Skeletal muscle satellite cell (primary cell): ENCODE measurements at regions not wholly inside any gene's neighbourhood (a gene's known extent, or its start where the extent isn't known, plus 50 kb on each side); places are given as distances from the start of the nearest gene placed in this dataset.
A peak's percentile ranks its signal among the peaks of the same experiment; 100 is the strongest.

Source experiments
- H3K27me3 ChIP-seq: 2 replicates; pipeline ENCODE4 v1.7.0; 2013; ENCODE audit warnings: low read length; ENCODE audit not compliant: control insufficient read depth, insufficient read depth
- H3K36me3 ChIP-seq: 2 replicates; pipeline ENCODE4 v1.7.0; 2013; ENCODE audit warnings: mild to moderate bottlenecking, control low read depth, low read length; ENCODE audit not compliant: insufficient read depth
- H3K4me1 ChIP-seq: 2 replicates; pipeline ENCODE4 v1.7.0; 2013; ENCODE audit warnings: low read length; ENCODE audit not compliant: control insufficient read depth, insufficient read depth
- H3K4me2 ChIP-seq: 2 replicates; pipeline ENCODE4 v1.7.0; 2013; ENCODE audit warnings: mild to moderate bottlenecking, low read length
- H3K4me3 ChIP-seq: 2 replicates; pipeline ENCODE4 v1.7.0; 2013; ENCODE audit warnings: low read length
- H3K9ac ChIP-seq: 2 replicates; pipeline ENCODE4 v1.7.0; 2013; ENCODE audit warnings: mild to moderate bottlenecking, low read depth, low read length, moderate library complexity
- H3K9me3 ChIP-seq: replicated peaks from 2 replicates; pipeline ENCODE4 v1.7.0; 2013; ENCODE audit warnings: mild to moderate bottlenecking, control low read depth, low read length

DNA sequence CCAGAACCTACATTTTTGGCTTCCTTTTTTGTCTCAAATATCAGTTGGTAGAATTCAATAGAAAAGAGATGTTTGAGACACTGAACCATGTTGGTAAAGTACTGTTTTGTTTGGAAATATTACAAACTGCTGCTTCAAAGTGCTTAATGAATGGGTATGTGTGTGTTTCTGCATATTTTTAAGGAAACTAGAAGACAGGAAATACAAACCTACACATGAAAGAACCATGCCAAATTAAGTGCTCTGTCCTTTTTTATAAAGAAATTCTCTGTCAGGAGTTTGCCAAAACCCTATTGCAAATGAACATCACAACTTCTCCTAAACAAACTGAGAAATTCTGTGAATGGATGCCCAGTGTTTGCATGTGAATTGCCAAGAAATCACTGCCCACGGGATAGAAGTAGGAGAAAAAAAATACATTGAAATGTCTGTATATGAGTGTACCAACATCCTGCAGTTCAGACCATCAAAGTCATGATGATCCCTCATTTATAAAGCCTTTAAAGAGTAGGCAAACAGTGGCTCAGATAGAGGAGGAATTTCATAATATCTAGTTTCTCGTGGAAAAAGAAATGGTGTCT lies 69.6 kb upstream of the RND3 start:
- no peaks in the 10 kb centered on the region for H3K36me3 ChIP-seq
- no peak overlapping the region for H3K4me3 ChIP-seq
- no peak overlapping the region for H3K9ac ChIP-seq
- peaks cover 11% of the 10 kb centered on the region for H3K4me1 ChIP-seq
- no peaks in the 10 kb centered on the region for H3K9me3 ChIP-seq
- H3K4me2 ChIP-seq: no peak overlapping the region
- H3K27me3 ChIP-seq: no peaks in the 10 kb centered on the region

DNA sequence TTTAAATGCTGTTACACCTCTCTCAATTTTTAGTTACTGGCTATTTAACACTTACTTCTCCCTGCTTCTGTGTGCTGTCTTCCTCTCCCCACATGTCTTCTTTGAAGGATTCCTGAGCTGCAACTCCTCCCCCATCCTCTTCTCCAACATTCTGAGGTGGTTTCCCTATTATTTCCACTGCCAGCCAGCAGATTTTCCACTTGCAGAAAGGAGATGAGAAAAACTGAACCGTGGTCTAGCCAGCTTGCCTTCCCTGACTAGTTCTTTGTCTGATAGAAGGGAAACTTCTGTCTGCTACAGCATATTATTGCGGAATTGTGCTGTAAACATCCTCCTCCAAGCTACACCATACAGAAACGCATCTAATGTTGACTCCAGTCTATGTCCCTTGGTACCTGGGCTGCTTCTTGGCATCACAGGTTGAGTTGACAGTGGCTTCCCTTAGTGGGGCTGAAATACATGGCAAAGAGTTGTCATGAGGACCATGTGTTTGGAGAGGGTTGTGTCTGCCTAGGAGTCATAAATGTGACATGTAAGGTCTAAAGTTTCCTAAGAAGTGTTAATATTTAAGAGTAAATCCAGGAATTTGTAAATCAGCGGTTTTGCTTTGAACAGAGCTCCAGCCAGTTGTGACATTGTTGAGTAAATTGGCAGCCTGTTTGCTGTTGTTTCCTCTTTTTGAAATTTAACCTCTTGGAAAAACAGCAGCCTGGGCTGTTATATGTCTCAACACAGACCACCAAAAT lies 68.3 kb upstream of the RND3 start:
- Histone ChIP-seq H3K27me3 (no peaks in the 10 kb centered on the region), H3K4me2 (no peak overlapping the region), H3K9me3 (no peaks in the 10 kb centered on the region), H3K4me3 (no peak overlapping the region), H3K9ac (no peak overlapping the region), H3K4me1 (peaks cover 11% of the 10 kb centered on the region), H3K36me3 (no peaks in the 10 kb centered on the region)

DNA sequence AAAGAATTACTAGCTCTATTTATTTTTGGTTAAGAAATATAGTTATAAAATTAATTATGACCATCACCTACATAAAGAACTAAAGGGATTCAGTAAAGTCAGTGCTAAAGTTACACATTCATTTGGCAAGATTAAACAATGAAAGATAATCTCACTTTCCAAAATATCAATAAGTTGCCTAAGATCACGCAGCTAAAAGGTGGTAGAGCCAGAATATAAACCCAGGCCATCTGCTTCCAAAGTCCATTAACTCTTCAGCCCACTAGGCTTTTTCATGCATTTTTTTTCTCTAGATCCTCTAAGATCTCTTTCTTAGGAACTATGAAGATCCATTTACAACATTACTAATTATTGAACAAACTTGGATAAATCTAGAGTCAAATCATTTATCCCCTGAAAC lies 66.6 kb upstream of the RND3 start:
- Histone ChIP-seq H3K9ac (no peak overlapping the region), H3K4me1 (peaks cover 11% of the 10 kb centered on the region), H3K36me3 (no peaks in the 10 kb centered on the region), H3K27me3 (no peaks in the 10 kb centered on the region), H3K9me3 (no peaks in the 10 kb centered on the region), H3K4me2 (no peak overlapping the region), H3K4me3 (no peak overlapping the region)

DNA sequence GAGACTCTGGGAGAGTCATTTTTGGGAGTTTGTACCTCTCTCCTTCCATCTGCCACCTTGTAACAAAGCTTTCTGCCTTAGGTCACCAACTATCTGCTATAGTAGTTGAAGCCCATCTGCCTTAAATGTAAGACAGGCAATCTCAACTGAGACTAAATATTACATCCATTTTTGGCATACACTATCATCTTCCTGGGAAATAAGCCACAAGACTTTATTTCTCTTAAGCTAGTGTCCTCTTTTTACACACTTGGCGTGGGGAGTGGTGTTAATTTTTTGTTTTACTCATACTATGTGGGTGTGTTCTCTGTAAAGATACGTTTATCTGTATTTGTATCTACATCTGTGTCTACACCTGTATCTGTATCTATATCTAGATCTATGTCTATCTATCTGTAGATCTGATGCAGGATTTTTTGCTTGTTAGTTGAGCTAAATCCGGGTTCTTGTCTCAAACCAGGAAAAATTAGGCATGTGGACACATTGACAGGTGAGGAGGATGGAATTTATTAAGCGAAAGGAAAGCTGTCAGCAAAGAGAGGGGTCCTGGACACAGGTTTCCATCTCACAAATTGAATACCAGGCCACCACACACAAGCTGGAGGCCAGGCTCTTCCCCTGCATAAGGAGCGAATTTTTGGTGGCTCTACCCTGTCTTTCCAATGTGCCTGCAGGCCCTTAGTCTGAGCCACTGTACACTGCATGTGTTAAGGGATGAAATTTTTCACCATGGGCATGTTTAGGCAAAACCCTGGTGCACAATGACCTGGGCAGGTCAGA lies 64.8 kb upstream of the RND3 start:
- Histone ChIP-seq H3K4me2 (no peak overlapping the region), H3K9ac (no peak overlapping the region), H3K4me1 (peaks cover 11% of the 10 kb centered on the region), H3K36me3 (no peaks in the 10 kb centered on the region), H3K4me3 (no peak overlapping the region), H3K9me3 (no peaks in the 10 kb centered on the region), H3K27me3 (no peaks in the 10 kb centered on the region)

DNA sequence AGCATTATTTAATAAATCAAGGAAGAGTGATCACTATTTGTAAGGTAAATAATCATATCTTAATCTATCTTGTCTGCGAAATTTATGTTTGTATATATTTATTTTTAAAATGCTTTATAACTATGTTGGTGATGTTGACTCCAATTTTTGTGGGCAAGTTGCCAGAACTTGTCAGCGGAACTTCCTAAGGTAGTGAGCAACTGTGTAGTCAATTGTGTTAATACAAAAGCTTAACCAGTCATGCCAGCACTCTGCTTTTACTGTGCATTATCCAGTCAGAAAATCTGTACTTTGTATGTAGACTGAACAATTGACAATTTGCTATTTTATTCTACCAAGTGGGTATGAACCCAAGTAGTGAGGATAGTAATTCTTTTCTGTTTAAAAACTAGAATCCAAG lies 61.9 kb upstream of the RND3 start:
- Histone ChIP-seq H3K9me3 (no peaks in the 10 kb centered on the region), H3K4me3 (no peak overlapping the region), H3K4me1 (peaks cover 5% of the 10 kb centered on the region), H3K36me3 (no peaks in the 10 kb centered on the region), H3K27me3 (no peaks in the 10 kb centered on the region), H3K4me2 (no peak overlapping the region), H3K9ac (no peak overlapping the region)

DNA sequence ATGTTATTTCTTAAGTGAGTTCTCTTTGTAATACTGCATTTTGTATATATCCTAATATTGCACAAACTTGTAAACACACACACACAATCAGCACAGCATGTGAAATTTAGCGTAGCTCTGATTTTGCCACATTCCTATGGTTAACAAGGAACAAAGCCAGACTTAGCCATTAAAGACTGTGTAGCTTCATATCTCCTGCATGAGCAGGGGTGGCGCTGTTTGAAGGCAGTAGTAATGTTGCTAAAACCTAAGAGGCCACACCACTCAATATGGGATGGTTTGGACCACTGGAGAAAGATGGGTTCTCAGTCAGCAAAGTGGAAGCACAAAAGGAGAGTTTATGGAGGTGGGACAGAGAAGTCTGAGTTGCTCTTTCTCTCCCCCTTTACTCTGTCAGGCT lies 61.1 kb upstream of the RND3 start:
- Histone ChIP-seq H3K27me3 (no peaks in the 10 kb centered on the region), H3K9me3 (no peaks in the 10 kb centered on the region), H3K4me3 (no peak overlapping the region), H3K36me3 (no peaks in the 10 kb centered on the region), H3K9ac (no peak overlapping the region), H3K4me2 (no peak overlapping the region), H3K4me1 (peaks cover 5% of the 10 kb centered on the region)

DNA sequence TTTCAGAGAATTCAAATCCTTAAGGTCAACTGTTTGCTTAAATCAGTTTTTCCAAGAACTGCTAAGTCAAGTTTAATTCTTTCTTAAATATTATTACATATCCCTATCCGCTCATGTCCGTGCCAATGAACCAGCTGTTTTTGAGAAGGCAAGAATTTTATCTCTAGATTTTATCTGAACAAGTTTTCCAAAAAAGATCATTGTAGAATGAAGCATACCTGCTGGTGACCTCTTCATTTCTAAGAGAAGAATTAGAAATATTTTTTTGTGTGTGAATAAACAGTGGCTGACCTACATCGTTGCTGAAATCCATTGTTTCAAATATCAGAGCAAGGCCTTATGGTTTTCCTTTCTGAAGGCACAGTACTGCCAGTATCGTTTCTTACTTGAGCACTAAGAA lies 58.4 kb upstream of the RND3 start:
- no peak overlapping the region for H3K9ac ChIP-seq
- no peaks in the 10 kb centered on the region for H3K27me3 ChIP-seq
- H3K4me1 ChIP-seq: no peaks in the 10 kb centered on the region
- H3K36me3 ChIP-seq: no peaks in the 10 kb centered on the region
- H3K4me3 ChIP-seq: no peak overlapping the region
- no peaks in the 10 kb centered on the region for H3K9me3 ChIP-seq
- H3K4me2 ChIP-seq: no peak overlapping the region

DNA sequence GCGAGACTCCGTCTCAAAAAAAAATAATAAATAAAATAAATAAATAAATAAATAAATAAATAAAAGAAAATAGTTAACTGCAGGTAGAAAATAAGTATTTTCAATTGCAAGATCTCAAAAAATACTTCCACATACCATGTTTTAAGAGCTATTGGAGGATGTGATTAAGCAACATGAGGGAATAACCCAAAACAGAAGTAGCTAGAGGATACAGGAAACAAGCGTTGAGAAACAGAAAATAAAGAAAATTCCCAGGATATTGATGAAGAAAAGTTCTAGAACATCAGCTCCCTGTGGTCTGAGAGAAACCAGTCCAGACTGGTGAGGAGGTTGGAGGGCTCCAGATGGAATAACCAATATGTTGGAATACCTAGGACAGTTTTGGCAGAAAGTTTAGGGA lies 57.3 kb upstream of the RND3 start:
- no peaks in the 10 kb centered on the region for H3K36me3 ChIP-seq
- H3K4me3 ChIP-seq: no peak overlapping the region
- H3K27me3 ChIP-seq: no peaks in the 10 kb centered on the region
- H3K9ac ChIP-seq: no peak overlapping the region
- H3K4me2 ChIP-seq: no peak overlapping the region
- no peaks in the 10 kb centered on the region for H3K9me3 ChIP-seq
- no peaks in the 10 kb centered on the region for H3K4me1 ChIP-seq

DNA sequence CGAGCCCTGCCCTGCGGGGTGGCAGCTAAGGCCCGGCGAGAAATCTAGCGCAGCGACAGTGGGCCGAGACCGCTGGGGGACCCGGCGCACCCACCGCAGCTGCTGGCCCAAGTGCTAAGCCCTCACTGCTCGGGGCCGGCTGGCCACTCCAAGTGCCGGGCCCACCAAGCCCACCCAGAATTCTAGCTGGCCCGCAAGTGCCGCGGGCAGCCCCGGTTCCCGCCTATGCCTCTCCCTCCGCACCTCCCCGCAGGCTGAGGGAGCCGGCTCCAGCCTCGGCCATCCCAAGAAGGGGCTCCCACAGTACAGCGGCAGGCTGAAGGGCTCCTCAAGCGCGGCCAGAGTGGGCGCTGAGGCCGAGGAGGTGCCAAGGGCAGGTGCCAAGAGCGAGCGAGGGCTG lies 55.2 kb upstream of the RND3 start:
- Histone ChIP-seq H3K4me3 (no peak overlapping the region), H3K9me3 (no peaks in the 10 kb centered on the region), H3K4me1 (peaks cover 12% of the 10 kb centered on the region), H3K4me2 (no peak overlapping the region), H3K36me3 (no peaks in the 10 kb centered on the region), H3K27me3 (no peaks in the 10 kb centered on the region), H3K9ac (no peak overlapping the region)

DNA sequence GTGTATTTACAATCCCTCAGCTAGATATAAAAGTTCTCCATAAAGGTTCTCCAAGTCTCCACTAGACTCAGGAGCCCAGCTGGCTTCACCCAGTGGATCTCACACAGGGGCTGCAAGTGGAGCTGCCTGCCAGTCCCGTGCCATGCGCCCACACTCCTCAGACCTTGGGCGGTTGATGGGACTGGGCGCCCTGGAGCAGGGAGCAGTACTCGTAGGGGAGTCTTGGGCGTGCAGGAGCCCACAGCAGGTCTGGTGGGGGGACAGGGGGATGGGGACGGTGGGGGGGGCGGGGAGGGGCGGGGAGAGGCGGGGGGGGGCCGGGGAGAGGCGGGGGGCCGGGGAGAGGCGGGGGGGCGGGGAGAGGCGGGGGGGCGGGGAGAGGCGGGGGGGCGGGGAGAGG lies 54.7 kb upstream of the RND3 start:
- Histone ChIP-seq H3K9me3 (no peaks in the 10 kb centered on the region), H3K36me3 (no peaks in the 10 kb centered on the region), H3K9ac (no peak overlapping the region), H3K4me1 (peaks cover 12% of the 10 kb centered on the region), H3K4me2 (no peak overlapping the region), H3K4me3 (no peak overlapping the region), H3K27me3 (no peaks in the 10 kb centered on the region)

DNA sequence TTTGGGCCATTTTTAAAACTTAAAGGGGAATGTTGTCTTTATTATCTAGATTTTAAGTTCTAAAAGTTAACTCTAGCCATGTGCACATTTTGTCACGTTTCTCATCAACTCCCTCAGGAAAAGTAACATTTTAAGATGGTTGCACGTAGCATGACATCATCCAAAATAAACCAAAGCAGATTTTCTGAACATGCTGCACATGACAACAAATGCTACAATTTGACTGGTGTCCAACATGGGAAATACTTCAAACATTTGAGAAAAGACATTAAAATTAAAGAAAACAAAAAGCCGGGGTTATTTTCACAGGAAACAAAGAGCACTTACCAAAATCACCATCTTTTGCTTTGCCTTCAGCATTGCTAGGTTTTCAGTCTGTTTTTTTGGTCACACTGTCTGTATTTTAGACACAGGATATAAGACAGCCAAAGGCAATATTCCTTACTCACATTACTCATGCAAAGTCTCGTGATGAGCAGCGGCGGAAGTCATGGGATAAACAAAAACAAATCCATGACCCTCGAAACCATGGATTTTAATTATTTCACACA lies 51.3 kb upstream of the RND3 start:
- H3K36me3 ChIP-seq: no peaks in the 10 kb centered on the region
- no peak overlapping the region for H3K4me3 ChIP-seq
- no peaks in the 10 kb centered on the region for H3K27me3 ChIP-seq
- H3K4me1 ChIP-seq: peaks cover 18% of the 10 kb centered on the region
- peak overlapping the region; percentile 23 for H3K9ac ChIP-seq
- H3K9me3 ChIP-seq: no peaks in the 10 kb centered on the region
- H3K4me2 ChIP-seq: peak overlapping the region; percentile 24
